IMR-90 (cell line): ENCODE measurements at regions not wholly inside any gene's neighbourhood (a gene's known extent, or its start where the extent isn't known, plus 50 kb on each side); places are given as distances from the start of the nearest gene placed in this dataset.

Source experiments
- ATAC-seq: fragments of 200-7000 bp; cut with Tn5 transposase; 2 replicates; pipeline ENCODE4 v1.9.1; 2020; ENCODE audit warnings: low read depth, mild to moderate bottlenecking, moderate library complexity
- BruUV-seq: library from RNA; stranded (reverse); fragments of 400-500 nt; replicated peaks from 2 replicates; lab custom pipeline; 2021; lab: Mats Ljungman, UMichigan
- CTCF ChIA-PET: fragments of 300-600 bp; formaldehyde crosslinking; extraction: SDS; loops from one replicate; lab custom pipeline; 2021; ENCODE audit warnings: antibody characterized with exemption; lab: Yijun Ruan, JAX
- POLR2A ChIA-PET: fragments of 300-600 bp; sonication (Branson Sonifier 250); formaldehyde crosslinking; loops from one replicate; lab custom pipeline; 2022; ENCODE audit warnings: antibody characterized with exemption; ENCODE audit not compliant: unreplicated experiment; lab: Charles Lee
- DNase-seq: peaks from one replicate; pipeline ENCODE4 v3.0.0; 2013
- H2AFZ ChIP-seq: replicated peaks from 2 replicates; pipeline ENCODE3; 2013; ENCODE audit warnings: low read length, mild to moderate bottlenecking; ENCODE audit not compliant: poor library complexity
- H2AK5ac ChIP-seq: 2 replicates; pipeline ENCODE4 v1.6.1; 2013; ENCODE audit warnings: low read depth, low read length, inconsistent platforms
- H2AK9ac ChIP-seq: replicated peaks from 2 replicates; pipeline ENCODE3; 2013; ENCODE audit warnings: mild to moderate bottlenecking, low read depth, low read length, moderate library complexity; ENCODE audit not compliant: poor library complexity
- H2BK120ac ChIP-seq: 2 replicates; pipeline ENCODE4 v1.6.1; 2013; ENCODE audit warnings: low read depth, low read length, inconsistent platforms
- H2BK15ac ChIP-seq: 3 replicates; pipeline ENCODE4 v1.6.1; 2013; ENCODE audit warnings: low read depth, low read length, inconsistent platforms
- H2BK20ac ChIP-seq: 2 replicates; pipeline ENCODE4 v1.6.1; 2013; ENCODE audit warnings: low read depth, mild to moderate bottlenecking, inconsistent platforms, low read length, moderate library complexity
- H2BK5ac ChIP-seq: 2 replicates; pipeline ENCODE4 v1.6.1; 2013; ENCODE audit warnings: mild to moderate bottlenecking, low read depth, low read length, inconsistent platforms; ENCODE audit not compliant: poor library complexity, severe bottlenecking
- H3K14ac ChIP-seq: replicated peaks from 2 replicates; pipeline ENCODE4 v1.6.1; 2013; ENCODE audit warnings: low read depth, low read length, inconsistent platforms
- H3K18ac ChIP-seq: 2 replicates; pipeline ENCODE4 v1.6.1; 2013; ENCODE audit warnings: low read depth, low read length, control low read depth
- H3K23ac ChIP-seq: 2 replicates; pipeline ENCODE4 v1.6.1; 2013; ENCODE audit warnings: low read depth, low read length, inconsistent platforms
- H3K27ac ChIP-seq: 2 replicates; pipeline ENCODE4 v1.5.1; 2013; ENCODE audit warnings: mild to moderate bottlenecking, control low read depth, low read length; ENCODE audit not compliant: insufficient read depth
- H3K27me3 ChIP-seq: 2 replicates; pipeline ENCODE4 v1.6.1; 2013; ENCODE audit warnings: low read length; ENCODE audit not compliant: control insufficient read depth, insufficient read depth
- H3K36me3 ChIP-seq: 2 replicates; pipeline ENCODE4 v1.6.1; 2013; ENCODE audit warnings: low read length, mixed read lengths; ENCODE audit not compliant: control insufficient read depth, insufficient read depth
- H3K4ac ChIP-seq: 2 replicates; pipeline ENCODE4 v1.6.1; 2013; ENCODE audit warnings: low read depth, low read length, inconsistent platforms
- H3K4me1 ChIP-seq: 2 replicates; pipeline ENCODE4 v1.6.1; 2013; ENCODE audit warnings: low read length, mixed read lengths; ENCODE audit not compliant: control insufficient read depth, insufficient read depth
- H3K4me2 ChIP-seq: 2 replicates; pipeline ENCODE4 v1.6.1; 2013; ENCODE audit warnings: low read depth, mild to moderate bottlenecking, control low read depth, low read length, moderate library complexity
- H3K4me3 ChIP-seq: 2 replicates; pipeline ENCODE4 v1.5.1; 2013; ENCODE audit warnings: low read depth, mild to moderate bottlenecking, control low read depth, low read length, moderate library complexity; ENCODE audit not compliant: insufficient read depth
- H3K56ac ChIP-seq: 2 replicates; pipeline ENCODE4 v1.6.1; 2013; ENCODE audit warnings: low read length, inconsistent platforms; ENCODE audit not compliant: insufficient read depth; ENCODE audit errors: extremely low read depth
- H3K79me1 ChIP-seq, 2 experiments: 2 replicates each; pipeline ENCODE4 v1.6.1; 2013; ENCODE audit warnings: low read length in 2 of 2, inconsistent platforms in 1 of 2, low read depth in 1 of 2
- H3K9ac ChIP-seq: 2 replicates; pipeline ENCODE4 v1.6.1; 2013; ENCODE audit warnings: low read depth, low read length, control low read depth
- H3K9me1 ChIP-seq: 2 replicates; pipeline ENCODE4 v1.6.1; 2013; ENCODE audit warnings: low read length, inconsistent platforms; ENCODE audit not compliant: insufficient read depth
- H3K9me3 ChIP-seq: 2 replicates; pipeline ENCODE4 v1.6.1; 2013; ENCODE audit warnings: low read length; ENCODE audit not compliant: control insufficient read depth, insufficient read depth
- H4K20me1 ChIP-seq: 2 replicates; pipeline ENCODE4 v1.6.1; 2013; ENCODE audit warnings: low read length, inconsistent platforms; ENCODE audit not compliant: insufficient read depth
- H4K5ac ChIP-seq: 2 replicates; pipeline ENCODE4 v1.6.1; 2013; ENCODE audit warnings: mild to moderate bottlenecking, low read depth, low read length, control low read depth
- H4K8ac ChIP-seq, 2 experiments: 2 replicates each; pipeline ENCODE4 v1.6.1; 2013; ENCODE audit warnings: low read depth in 2 of 2, low read length in 2 of 2, control low read depth in 1 of 2, inconsistent platforms in 1 of 2
- H4K91ac ChIP-seq: 2 replicates; pipeline ENCODE4 v1.6.1; 2013; ENCODE audit warnings: low read depth, low read length, inconsistent platforms; ENCODE audit not compliant: insufficient read depth
- CEBPB ChIP-seq: IDR thresholded peaks from 2 replicates; pipeline ENCODE4 v1.6.1; 2012; ENCODE audit warnings: low read depth, low read length, improper control_type of control experiment
- CHD1 ChIP-seq: IDR thresholded peaks from 2 replicates; pipeline ENCODE4 v1.6.1; 2012; ENCODE audit warnings: low read depth, low read length, improper control_type of control experiment
- NFE2L2 ChIP-seq: fragments of 150-350 bp; IDR thresholded peaks from 2 replicates; pipeline ENCODE4 v1.6.1; 2016; ENCODE audit warnings: low read depth, mild to moderate bottlenecking, low read length
- POLR2A ChIP-seq: IDR thresholded peaks from 2 replicates; pipeline ENCODE4 v1.6.1; 2012; ENCODE audit warnings: mild to moderate bottlenecking, low read depth, low read length
- RAD21 ChIP-seq: IDR thresholded peaks from 2 replicates; pipeline ENCODE4 v1.6.1; 2012; ENCODE audit warnings: low read length, improper control_type of control experiment
- WGBS, 2 experiments: methylation state at CpG; one replicate each; pipeline versions ENCODE4 v1.1.5 to v1.1.7; 2013; ENCODE audit warnings: missing lambda C conversion rate in 2 of 2; ENCODE audit not compliant: insufficient read length in 1 of 2; ENCODE audit errors: extremely low coverage in 2 of 2; 5-methylcytosine and 5-hydroxymethylcytosine counted together
- dilution Hi-C: fragments of 300-500 bp; cut with HindIII; formaldehyde crosslinking; loops from one replicate; pipeline ENCODE4 v1.14.3; 2018; ENCODE audit warnings: low sequenced_read_pairs; ENCODE audit not compliant: unreplicated experiment
- in situ Hi-C: fragments of 300-500 bp; cut with MboI; formaldehyde crosslinking; loops from 3 replicates; pipeline ENCODE4 v1.14.3; 2019; ENCODE audit warnings: low sequenced_read_pairs, inconsistent platforms, mixed read lengths
- intact Hi-C: fragments of 100-400 bp; cut with micrococcal nuclease; formaldehyde crosslinking; loops from 2 replicates; pipeline ENCODE4 v1.10.0; 2022
- TF ChIP-seq, protein P1 (sequence below): fragments of 150-350 bp; IDR thresholded peaks from 2 replicates; pipeline ENCODE4 v1.6.1; 2016; ENCODE audit warnings: low read depth, mild to moderate bottlenecking, low read length, moderate library complexity, borderline replicate concordance
- TF ChIP-seq, protein P2 (sequence below): fragments of 150-350 bp; IDR thresholded peaks from 2 replicates; pipeline ENCODE4 v1.6.1; 2017; ENCODE audit warnings: mild to moderate bottlenecking, antibody characterized with exemption, low read length, low read depth
- TF ChIP-seq, protein P3 (sequence below): conservative IDR thresholded peaks from 2 replicates; pipeline ENCODE4 v1.5.1; 2012; ENCODE audit warnings: mild to moderate bottlenecking, low read depth, low read length, improper control_type of control experiment

GRCh38 chr5:28831042-28831441 is 1792.7 kb upstream of the CDH9 start:
- 43% methylated on average over 3 of the region's 4 CpGs; no CpG with 5 or more reads in 1 of the 2 experiments for WGBS, 2 experiments
- Histone ChIP-seq H3K23ac (no peak overlapping the region), H3K9me1 (no peaks in the 10 kb centered on the region), H2AK9ac (no peak overlapping the region), H2AFZ (no peak overlapping the region), H3K79me1 (no peaks in the 10 kb centered on the region), H2BK5ac (no peak overlapping the region), H4K91ac (no peak overlapping the region), H3K9ac (no peak overlapping the region), H3K14ac (no peak overlapping the region), H2AK5ac (no peak overlapping the region), H3K4me1 (no peaks in the 10 kb centered on the region), H4K8ac (no peak overlapping the region), H3K9me3 (peaks cover 8% of the 10 kb centered on the region; the same call in 1 of the 2 replicates), H4K5ac (no peak overlapping the region), H3K18ac (no peak overlapping the region), H3K4me2 (no peak overlapping the region), H4K20me1 (no peaks in the 10 kb centered on the region), H3K27ac (no peak overlapping the region), H2BK15ac (no peak overlapping the region), H3K4me3 (no peak overlapping the region), H3K4ac (no peak overlapping the region), H3K56ac (no peak overlapping the region), H2BK120ac (no peak overlapping the region), H3K36me3 (no peaks in the 10 kb centered on the region), H3K27me3 (no peaks in the 10 kb centered on the region), H2BK20ac (no peak overlapping the region)
- in situ Hi-C loops: no loop called here
- 0 out of 2 replicates have a peak, but pooled peaks have one; percentile 4 for TF ChIP-seq CEBPB
- TF ChIP-seq POLR2A: no peak
- TF ChIP-seq, protein P1, sequence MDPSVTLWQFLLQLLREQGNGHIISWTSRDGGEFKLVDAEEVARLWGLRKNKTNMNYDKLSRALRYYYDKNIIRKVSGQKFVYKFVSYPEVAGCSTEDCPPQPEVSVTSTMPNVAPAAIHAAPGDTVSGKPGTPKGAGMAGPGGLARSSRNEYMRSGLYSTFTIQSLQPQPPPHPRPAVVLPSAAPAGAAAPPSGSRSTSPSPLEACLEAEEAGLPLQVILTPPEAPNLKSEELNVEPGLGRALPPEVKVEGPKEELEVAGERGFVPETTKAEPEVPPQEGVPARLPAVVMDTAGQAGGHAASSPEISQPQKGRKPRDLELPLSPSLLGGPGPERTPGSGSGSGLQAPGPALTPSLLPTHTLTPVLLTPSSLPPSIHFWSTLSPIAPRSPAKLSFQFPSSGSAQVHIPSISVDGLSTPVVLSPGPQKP: no peak
- TF ChIP-seq, protein P2, sequence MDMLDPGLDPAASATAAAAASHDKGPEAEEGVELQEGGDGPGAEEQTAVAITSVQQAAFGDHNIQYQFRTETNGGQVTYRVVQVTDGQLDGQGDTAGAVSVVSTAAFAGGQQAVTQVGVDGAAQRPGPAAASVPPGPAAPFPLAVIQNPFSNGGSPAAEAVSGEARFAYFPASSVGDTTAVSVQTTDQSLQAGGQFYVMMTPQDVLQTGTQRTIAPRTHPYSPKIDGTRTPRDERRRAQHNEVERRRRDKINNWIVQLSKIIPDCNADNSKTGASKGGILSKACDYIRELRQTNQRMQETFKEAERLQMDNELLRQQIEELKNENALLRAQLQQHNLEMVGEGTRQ: no peak
- TF ChIP-seq RAD21: no peak
- TF ChIP-seq CHD1: no peak
- TF ChIP-seq, protein P3, sequence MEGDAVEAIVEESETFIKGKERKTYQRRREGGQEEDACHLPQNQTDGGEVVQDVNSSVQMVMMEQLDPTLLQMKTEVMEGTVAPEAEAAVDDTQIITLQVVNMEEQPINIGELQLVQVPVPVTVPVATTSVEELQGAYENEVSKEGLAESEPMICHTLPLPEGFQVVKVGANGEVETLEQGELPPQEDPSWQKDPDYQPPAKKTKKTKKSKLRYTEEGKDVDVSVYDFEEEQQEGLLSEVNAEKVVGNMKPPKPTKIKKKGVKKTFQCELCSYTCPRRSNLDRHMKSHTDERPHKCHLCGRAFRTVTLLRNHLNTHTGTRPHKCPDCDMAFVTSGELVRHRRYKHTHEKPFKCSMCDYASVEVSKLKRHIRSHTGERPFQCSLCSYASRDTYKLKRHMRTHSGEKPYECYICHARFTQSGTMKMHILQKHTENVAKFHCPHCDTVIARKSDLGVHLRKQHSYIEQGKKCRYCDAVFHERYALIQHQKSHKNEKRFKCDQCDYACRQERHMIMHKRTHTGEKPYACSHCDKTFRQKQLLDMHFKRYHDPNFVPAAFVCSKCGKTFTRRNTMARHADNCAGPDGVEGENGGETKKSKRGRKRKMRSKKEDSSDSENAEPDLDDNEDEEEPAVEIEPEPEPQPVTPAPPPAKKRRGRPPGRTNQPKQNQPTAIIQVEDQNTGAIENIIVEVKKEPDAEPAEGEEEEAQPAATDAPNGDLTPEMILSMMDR: no peak
- no peak for TF ChIP-seq NFE2L2
- intact Hi-C loops: no loop called here
- POLR2A ChIA-PET: no interaction called here
- no TSS peak for BruUV-seq
- dilution Hi-C loops: no loop called here
- no peak for DNase-seq
- ATAC-seq: no peak
- CTCF ChIA-PET: no interaction called here
